HEK293 (cell line): ENCODE measurements at regions not wholly inside any gene's neighbourhood (a gene's known extent, or its start where the extent isn't known, plus 50 kb on each side); places are given as distances from the start of the nearest gene placed in this dataset.
A peak's percentile ranks its signal among the peaks of the same experiment; 100 is the strongest.

Source experiments
- YY1 ChIP-seq: fragments of 450-650 bp; formaldehyde crosslinking; IDR thresholded peaks from 2 replicates; pipeline ENCODE4 v1.5.1; 2018; ENCODE audit warnings: missing biosample characterization, missing genetic modification characterization
- ZBTB17 ChIP-seq: fragments of 450-650 bp; formaldehyde crosslinking; IDR thresholded peaks from 2 replicates; pipeline ENCODE4 v1.5.1; 2016; ENCODE audit warnings: missing biosample characterization, missing genetic modification characterization
- ZNF350 ChIP-seq: fragments of 450-650 bp; formaldehyde crosslinking; IDR thresholded peaks from 2 replicates; pipeline ENCODE4 v1.5.0; 2017; ENCODE audit warnings: missing biosample characterization, mild to moderate bottlenecking, missing genetic modification characterization
- ZNF629 ChIP-seq: fragments of 450-650 bp; formaldehyde crosslinking; IDR thresholded peaks from 2 replicates; pipeline ENCODE4 v1.5.1; 2017; ENCODE audit warnings: missing biosample characterization, missing genetic modification characterization
- TF ChIP-seq, protein P1 (sequence below): fragments of 450-650 bp; formaldehyde crosslinking; IDR thresholded peaks from 2 replicates; pipeline ENCODE4 v1.5.1; 2016; ENCODE audit warnings: missing biosample characterization, missing genetic modification characterization

DNA sequence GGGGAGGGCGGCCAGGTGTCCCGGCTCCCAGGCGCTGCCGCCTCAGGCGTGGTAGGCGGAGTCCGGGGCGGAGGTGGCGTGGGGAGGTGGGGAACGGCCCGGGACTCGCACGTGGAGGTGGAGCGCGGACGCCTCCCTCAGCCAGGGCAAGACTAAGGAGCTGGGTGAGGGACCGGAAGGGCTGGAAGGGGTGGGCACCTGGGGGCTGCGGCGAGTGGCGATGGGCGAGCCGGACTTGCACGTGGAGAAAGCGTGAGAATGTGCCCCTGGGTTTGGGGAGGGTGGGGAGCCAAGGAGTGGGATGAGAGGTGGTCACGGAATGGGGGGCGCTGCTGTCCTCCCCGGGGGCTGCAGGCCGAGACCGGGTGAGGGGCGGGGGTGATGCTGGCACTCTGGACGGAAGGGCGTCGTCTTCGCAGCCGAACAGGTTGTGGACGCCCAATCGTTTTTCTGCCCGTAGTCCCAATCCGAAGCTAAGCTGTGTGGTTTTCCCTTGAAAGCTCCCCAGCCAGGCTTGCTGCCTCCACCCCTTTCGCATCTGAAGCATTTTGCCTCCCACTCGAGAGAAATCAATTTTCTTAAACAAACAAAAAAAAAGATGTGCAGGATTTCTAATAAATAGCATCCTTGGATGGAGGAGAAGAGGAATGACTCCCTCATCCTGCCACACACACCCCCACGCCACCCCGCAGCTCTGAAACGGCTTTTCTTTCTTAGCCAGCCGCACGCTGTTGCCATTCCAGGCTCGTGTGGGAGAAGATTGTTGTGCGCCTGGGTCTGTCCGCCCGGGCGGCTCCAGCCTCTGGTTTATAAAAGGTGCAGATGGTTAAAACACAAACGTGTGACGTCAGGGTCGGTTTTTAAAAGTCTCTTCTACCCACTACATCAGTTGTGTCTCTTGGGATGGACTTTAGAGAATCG lies 62.5 kb upstream of the ANKRD28 start:
- TF ChIP-seq, protein P1, sequence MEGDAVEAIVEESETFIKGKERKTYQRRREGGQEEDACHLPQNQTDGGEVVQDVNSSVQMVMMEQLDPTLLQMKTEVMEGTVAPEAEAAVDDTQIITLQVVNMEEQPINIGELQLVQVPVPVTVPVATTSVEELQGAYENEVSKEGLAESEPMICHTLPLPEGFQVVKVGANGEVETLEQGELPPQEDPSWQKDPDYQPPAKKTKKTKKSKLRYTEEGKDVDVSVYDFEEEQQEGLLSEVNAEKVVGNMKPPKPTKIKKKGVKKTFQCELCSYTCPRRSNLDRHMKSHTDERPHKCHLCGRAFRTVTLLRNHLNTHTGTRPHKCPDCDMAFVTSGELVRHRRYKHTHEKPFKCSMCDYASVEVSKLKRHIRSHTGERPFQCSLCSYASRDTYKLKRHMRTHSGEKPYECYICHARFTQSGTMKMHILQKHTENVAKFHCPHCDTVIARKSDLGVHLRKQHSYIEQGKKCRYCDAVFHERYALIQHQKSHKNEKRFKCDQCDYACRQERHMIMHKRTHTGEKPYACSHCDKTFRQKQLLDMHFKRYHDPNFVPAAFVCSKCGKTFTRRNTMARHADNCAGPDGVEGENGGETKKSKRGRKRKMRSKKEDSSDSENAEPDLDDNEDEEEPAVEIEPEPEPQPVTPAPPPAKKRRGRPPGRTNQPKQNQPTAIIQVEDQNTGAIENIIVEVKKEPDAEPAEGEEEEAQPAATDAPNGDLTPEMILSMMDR: peak; percentile 78
- TF ChIP-seq ZBTB17 (tag by site-specific recombination) (peak; percentile 73), ZNF350 (tag by site-specific recombination) (no peak), ZNF629 (peak; percentile 27; the same call in 1 of the 2 replicates), YY1 (no peak; the same call in 1 of the 2 replicates)
